Thyroid gland (tissue), 4 donors: ENCODE measurements at regions not wholly inside any gene's neighbourhood (a gene's known extent, or its start where the extent isn't known, plus 50 kb on each side); places are given as distances from the start of the nearest gene placed in this dataset.

ENCODE experiments used
- DNase-seq, 2 donors: peaks; one replicate each; pipeline ENCODE4 v3.0.0-alpha.2; 2019
- H3K27ac ChIP-seq, 3 donors: fragments of 200-600 bp; sonication (generic); 1 replicate in 2 of 3; 2 replicates in 1 of 3; pipeline ENCODE4 v1.5.1; 2016 to 2019; ENCODE audit warnings: mild to moderate bottlenecking in 1 of 3, moderate library complexity in 1 of 3
- H3K27me3 ChIP-seq: fragments of 200-600 bp; sonication (generic); one replicate; pipeline ENCODE4 v1.5.1; 2019
- H3K36me3 ChIP-seq, 2 donors: fragments of 200-600 bp; sonication (generic); one replicate each; pipeline ENCODE4 v1.5.1; 2016 to 2019
- H3K4me1 ChIP-seq, 2 donors: fragments of 200-600 bp; sonication (generic); one replicate each; pipeline ENCODE4 v1.5.1; 2017 to 2019
- H3K4me3 ChIP-seq, 3 donors: fragments of 200-600 bp; sonication (generic); replicated peaks in 1 of 3; 1 replicate in 2 of 3; 2 replicates in 1 of 3; pipeline ENCODE4 v1.5.1; 2016; ENCODE audit warnings: mild to moderate bottlenecking in 1 of 3
- H3K9me3 ChIP-seq: fragments of 200-600 bp; sonication (generic); one replicate; pipeline ENCODE4 v1.5.1; 2017
- CTCF ChIP-seq, 6 experiments: fragments of 200-600 bp in 3 of 6; fragments of 450-650 bp in 3 of 6; sonication (generic) in 3 of 6; IDR thresholded peaks; one replicate each; pipeline ENCODE4 v1.5.1; 2016 to 2019; ENCODE audit warnings: antibody characterized with exemption in 6 of 6, mild to moderate bottlenecking in 2 of 6, inconsistent platforms in 1 of 6, moderate library complexity in 1 of 6
- POLR2A ChIP-seq, 2 donors: fragments of 450-650 bp; IDR thresholded peaks; one replicate each; pipeline ENCODE4 v1.6.1; 2017; ENCODE audit warnings: antibody characterized with exemption in 2 of 2, mild to moderate bottlenecking in 2 of 2, moderate library complexity in 1 of 2
- WGBS, 2 donors: methylation state at CpG; one replicate each; pipeline ENCODE4 v1.1.5; 2017; 5-methylcytosine and 5-hydroxymethylcytosine counted together
- intact Hi-C: fragments of 100-400 bp; cut with DNase I; formaldehyde crosslinking; loops from one replicate; pipeline ENCODE4 v1.15.1; 2023

- no peak for DNase-seq
- intact Hi-C loops, result no loop called here
- 65 to 71% methylated on average over 4 of the region's 4 CpGs for WGBS, 2 donors
- H3K27me3 ChIP-seq, result no peaks in the 10 kb centered on the region
- TF ChIP-seq POLR2A (IDR thresholded peaks at IDR 0.05), result no peak
- TF ChIP-seq CTCF (IDR thresholded peaks at IDR 0.05), result no peak
- H3K27ac ChIP-seq, result no peak overlapping the region
- H3K9me3 ChIP-seq, result no peaks in the 10 kb centered on the region
- H3K4me1 ChIP-seq, result no peaks in the 10 kb centered on the region
- H3K36me3 ChIP-seq, result no peaks in the 10 kb centered on the region
- no peak overlapping the region for H3K4me3 ChIP-seq
Observed at GRCh38 chr3:162365066-162365719, 868.6 kb downstream of the OTOL1 start.

GRCh38 chr3:162366166-162366766, 869.7 kb downstream of the OTOL1 start:
- Histone ChIP-seq H3K27me3 (no peaks in the 10 kb centered on the region), H3K4me3 (no peak overlapping the region), H3K36me3 (no peaks in the 10 kb centered on the region), H3K9me3 (no peaks in the 10 kb centered on the region), H3K27ac (no peak overlapping the region), H3K4me1 (no peaks in the 10 kb centered on the region)
- DNase-seq, result no peak
- WGBS, 2 donors, result 88 to 89% methylated on average over 4 of the region's 4 CpGs
- intact Hi-C loops, result no loop called here
- TF ChIP-seq POLR2A (IDR thresholded peaks at IDR 0.05) (no peak), CTCF (IDR thresholded peaks at IDR 0.05) (no peak)

GRCh38 chr3:162367429-162368260, 871.0 kb downstream of the OTOL1 start:
- H3K9me3 ChIP-seq, result no peaks in the 10 kb centered on the region
- no peak for DNase-seq
- H3K4me1 ChIP-seq, result no peaks in the 10 kb centered on the region
- H3K27me3 ChIP-seq, result no peaks in the 10 kb centered on the region
- H3K27ac ChIP-seq, result no peak overlapping the region
- TF ChIP-seq POLR2A (IDR thresholded peaks at IDR 0.05) (no peak), CTCF (IDR thresholded peaks at IDR 0.05) (no peak)
- WGBS, 2 donors, result 22 to 45% methylated on average over 3 of the region's 3 CpGs
- intact Hi-C loops, result no loop called here
- no peaks in the 10 kb centered on the region for H3K36me3 ChIP-seq
- H3K4me3 ChIP-seq, result no peak overlapping the region

- H3K27ac ChIP-seq, result no peak overlapping the region
- no peaks in the 10 kb centered on the region for H3K4me1 ChIP-seq
- WGBS, 2 donors, result 63 to 68% methylated on average over 4 of the region's 4 CpGs
- DNase-seq, result no peak
- H3K9me3 ChIP-seq, result no peaks in the 10 kb centered on the region
- no peak overlapping the region for H3K4me3 ChIP-seq
- no peak for TF ChIP-seq CTCF (IDR thresholded peaks at IDR 0.05)
- no peaks in the 10 kb centered on the region for H3K36me3 ChIP-seq
- intact Hi-C loops, result no loop called here
- H3K27me3 ChIP-seq, result no peaks in the 10 kb centered on the region
Observed at GRCh38 chr3:162368417-162368816, 871.8 kb downstream of the OTOL1 start.

- 70 to 72% methylated on average over 1 of the region's 1 CpG for WGBS, 2 donors
Observed at GRCh38 chr3:162369306-162369705, 872.7 kb downstream of the OTOL1 start.

More at GRCh38 chr3:162369306-162369705, 872.7 kb downstream of the OTOL1 start:
- H3K4me3 ChIP-seq, result no peak overlapping the region
- H3K9me3 ChIP-seq, result no peaks in the 10 kb centered on the region
- H3K36me3 ChIP-seq, result no peaks in the 10 kb centered on the region
- no peaks in the 10 kb centered on the region for H3K27me3 ChIP-seq
- no peaks in the 10 kb centered on the region for H3K4me1 ChIP-seq
- TF ChIP-seq CTCF (IDR thresholded peaks at IDR 0.05), result no peak
- no peak for TF ChIP-seq POLR2A (IDR thresholded peaks at IDR 0.05)
- H3K27ac ChIP-seq, result no peak overlapping the region
- intact Hi-C loops, result no loop called here
- DNase-seq, result no peak
